GM23248 (cell line): ENCODE measurements at regions not wholly inside any gene's neighbourhood (a gene's known extent, or its start where the extent isn't known, plus 50 kb on each side); places are given as distances from the start of the nearest gene placed in this dataset.

Experiments
- DNase-seq: peaks from one replicate; pipeline ENCODE4 v3.0.0-alpha.2; 2015
- H2AFZ ChIP-seq: fragments of 200-600 bp; sonication (generic); 2 replicates; pipeline ENCODE4 v1.6.1; 2016; ENCODE audit warnings: antibody characterized with exemption
- H3F3A ChIP-seq: fragments of 200-600 bp; sonication (generic); 2 replicates; pipeline ENCODE4 v1.6.1; 2016; ENCODE audit warnings: mild to moderate bottlenecking, antibody characterized with exemption, mixed run types; ENCODE audit not compliant: insufficient read depth
- H3K27ac ChIP-seq: fragments of 200-600 bp; sonication (generic); 2 replicates; pipeline ENCODE4 v1.5.1; 2016; ENCODE audit warnings: mild to moderate bottlenecking
- H3K27me3 ChIP-seq: fragments of 200-600 bp; sonication (generic); replicated peaks from 2 replicates; pipeline ENCODE4 v1.6.1; 2016; ENCODE audit warnings: mild to moderate bottlenecking; ENCODE audit not compliant: insufficient read depth
- H3K36me3 ChIP-seq: fragments of 200-600 bp; sonication (generic); 2 replicates; pipeline ENCODE4 v1.6.1; 2016; ENCODE audit warnings: low read depth, mild to moderate bottlenecking
- H3K4me1 ChIP-seq: fragments of 200-600 bp; sonication (generic); 2 replicates; pipeline ENCODE4 v1.6.1; 2016; ENCODE audit warnings: mild to moderate bottlenecking; ENCODE audit not compliant: insufficient read depth
- H3K4me2 ChIP-seq: fragments of 200-600 bp; sonication (generic); one replicate; pipeline ENCODE4 v1.6.1; 2016; ENCODE audit warnings: mild to moderate bottlenecking; ENCODE audit not compliant: unreplicated experiment
- H3K4me3 ChIP-seq: fragments of 200-600 bp; sonication (generic); 2 replicates; pipeline ENCODE4 v1.5.1; 2016; ENCODE audit warnings: mild to moderate bottlenecking
- H3K79me2 ChIP-seq: fragments of 200-600 bp; sonication (generic); 2 replicates; pipeline ENCODE4 v1.6.1; 2016; ENCODE audit warnings: mild to moderate bottlenecking; ENCODE audit not compliant: insufficient read depth
- H3K9ac ChIP-seq: fragments of 200-600 bp; sonication (generic); 2 replicates; pipeline ENCODE4 v1.6.1; 2016; ENCODE audit warnings: mild to moderate bottlenecking
- H3K9me2 ChIP-seq: fragments of 200-600 bp; sonication (generic); 2 replicates; pipeline ENCODE4 v1.6.1; 2016; ENCODE audit warnings: mixed run types, mild to moderate bottlenecking, moderate library complexity; ENCODE audit not compliant: insufficient read depth
- H3K9me3 ChIP-seq: fragments of 200-600 bp; sonication (generic); one replicate; pipeline ENCODE4 v1.6.1; 2017; ENCODE audit warnings: low read depth
- H4K20me1 ChIP-seq: fragments of 200-600 bp; sonication (generic); 2 replicates; pipeline ENCODE4 v1.6.0; 2016; ENCODE audit not compliant: insufficient read depth
- EZH2 ChIP-seq: fragments of 200-600 bp; sonication (generic); IDR thresholded peaks from 2 replicates; pipeline ENCODE4 v1.6.1; 2018; ENCODE audit warnings: antibody characterized with exemption, mild to moderate bottlenecking; ENCODE audit not compliant: insufficient read depth, poor library complexity, severe bottlenecking
- EZH2phosphoT487 ChIP-seq: fragments of 200-600 bp; sonication (generic); IDR thresholded peaks from 2 replicates; pipeline ENCODE4 v1.6.1; 2018; ENCODE audit warnings: antibody characterized with exemption, moderate library complexity, mild to moderate bottlenecking, low read depth; ENCODE audit not compliant: insufficient read depth
- WGBS, 2 experiments: methylation state at CpG; one replicate each; pipeline ENCODE4 v1.1.6; 2015 to 2017; ENCODE audit warnings: low lambda C conversion rate in 2 of 2, low coverage in 1 of 2; ENCODE audit errors: missing lambda C conversion rate in 2 of 2; 5-methylcytosine and 5-hydroxymethylcytosine counted together
- in situ Hi-C: fragments of 300-500 bp; cut with MboI; formaldehyde crosslinking; loops from 2 replicates; pipeline ENCODE4 v1.15.0; 2020

GRCh38 chr3:23656199-23656598, 149.6 kb upstream of the UBE2E1 start:
- in situ Hi-C loops = no loop called here
- no peak overlapping the region for H3K27ac ChIP-seq
- no peaks in the 10 kb centered on the region for H4K20me1 ChIP-seq
- no peaks in the 10 kb centered on the region for H3K9me3 ChIP-seq
- H3K36me3 ChIP-seq = no peaks in the 10 kb centered on the region
- no peak overlapping the region for H3K4me3 ChIP-seq
- peaks cover under 1% of the 10 kb centered on the region for H3K4me1 ChIP-seq
- peaks cover 2% of the 10 kb centered on the region for H3F3A ChIP-seq
- WGBS, 2 experiments = 87 to 90% methylated on average over 5 of the region's 5 CpGs
- H3K27me3 ChIP-seq = no peaks in the 10 kb centered on the region
- H3K9ac ChIP-seq = no peak overlapping the region
- no peak overlapping the region for H2AFZ ChIP-seq
- no peak for TF ChIP-seq EZH2
- no peak for DNase-seq
- H3K9me2 ChIP-seq = no peaks in the 10 kb centered on the region
- H3K4me2 ChIP-seq = no peak overlapping the region
- H3K79me2 ChIP-seq = no peaks in the 10 kb centered on the region

- Histone ChIP-seq H4K20me1 (no peaks in the 10 kb centered on the region), H3K9ac (no peak overlapping the region), H2AFZ (no peak overlapping the region), H3K4me2 (no peak overlapping the region), H3F3A (no peaks in the 10 kb centered on the region), H3K27me3 (no peaks in the 10 kb centered on the region), H3K36me3 (no peaks in the 10 kb centered on the region), H3K27ac (no peak overlapping the region), H3K4me1 (no peaks in the 10 kb centered on the region), H3K9me2 (no peaks in the 10 kb centered on the region), H3K4me3 (no peak overlapping the region), H3K79me2 (no peaks in the 10 kb centered on the region), H3K9me3 (no peaks in the 10 kb centered on the region)
- no peak for DNase-seq
- in situ Hi-C loops = no loop called here
- TF ChIP-seq EZH2phosphoT487 = no peak
- TF ChIP-seq EZH2 = no peak
- 85 to 86% methylated on average over 5 of the region's 5 CpGs for WGBS, 2 experiments
Measured at GRCh38 chr3:23656821-23657220, 148.9 kb upstream of the UBE2E1 start.

GRCh38 chr3:23657647-23658046, 148.1 kb upstream of the UBE2E1 start:
- Histone ChIP-seq H3K9ac (no peak overlapping the region), H3K4me3 (no peak overlapping the region), H3K9me2 (no peaks in the 10 kb centered on the region), H3K27me3 (no peaks in the 10 kb centered on the region), H3K4me2 (no peak overlapping the region), H3K9me3 (no peaks in the 10 kb centered on the region), H3K4me1 (no peaks in the 10 kb centered on the region), H3F3A (no peaks in the 10 kb centered on the region), H3K27ac (no peak overlapping the region), H3K79me2 (no peaks in the 10 kb centered on the region), H3K36me3 (no peaks in the 10 kb centered on the region), H4K20me1 (no peaks in the 10 kb centered on the region), H2AFZ (no peak overlapping the region)
- in situ Hi-C loops = no loop called here
- WGBS, 2 experiments = 100% methylated on average over 3 of the region's 3 CpGs
- no peak for DNase-seq
- TF ChIP-seq EZH2phosphoT487 = no peak
- no peak for TF ChIP-seq EZH2

- peaks cover 11% of the 10 kb centered on the region; the same call in 1 of the 2 replicates for H3F3A ChIP-seq
- no peaks in the 10 kb centered on the region for H3K27me3 ChIP-seq
- no peak for DNase-seq
- H3K9me2 ChIP-seq = no peaks in the 10 kb centered on the region
- no peaks in the 10 kb centered on the region for H3K36me3 ChIP-seq
- no peak overlapping the region for H3K9ac ChIP-seq
- WGBS, 2 experiments = 74 to 83% methylated on average over 8 of the region's 8 CpGs
- H3K4me3 ChIP-seq = no peak overlapping the region
- no peak overlapping the region for H3K4me2 ChIP-seq
- H3K79me2 ChIP-seq = no peaks in the 10 kb centered on the region
- H4K20me1 ChIP-seq = no peaks in the 10 kb centered on the region
- no peaks in the 10 kb centered on the region for H3K9me3 ChIP-seq
- no peak overlapping the region for H2AFZ ChIP-seq
- TF ChIP-seq EZH2phosphoT487 (no peak), EZH2 (no peak)
- in situ Hi-C loops = no loop called here
- H3K27ac ChIP-seq = no peak overlapping the region
- peaks cover 11% of the 10 kb centered on the region for H3K4me1 ChIP-seq
Measured at GRCh38 chr3:23659274-23659673, 146.5 kb upstream of the UBE2E1 start.

GRCh38 chr3:23659840-23660430, 145.8 kb upstream of the UBE2E1 start:
- no peaks in the 10 kb centered on the region for H3K36me3 ChIP-seq
- peaks cover 16% of the 10 kb centered on the region for H3F3A ChIP-seq
- H3K9ac ChIP-seq = no peak overlapping the region
- H3K4me3 ChIP-seq = no peak overlapping the region
- no peaks in the 10 kb centered on the region for H3K79me2 ChIP-seq
- no peak for DNase-seq
- H3K9me2 ChIP-seq = no peaks in the 10 kb centered on the region
- no peaks in the 10 kb centered on the region for H3K9me3 ChIP-seq
- in situ Hi-C loops = no loop called here
- H3K4me2 ChIP-seq = no peak overlapping the region
- H3K4me1 ChIP-seq = peaks cover 15% of the 10 kb centered on the region
- no peak overlapping the region for H3K27ac ChIP-seq
- no peaks in the 10 kb centered on the region for H4K20me1 ChIP-seq
- no peak overlapping the region for H2AFZ ChIP-seq
- no peaks in the 10 kb centered on the region for H3K27me3 ChIP-seq
- 72 to 79% methylated on average over 5 of the region's 5 CpGs for WGBS, 2 experiments
- TF ChIP-seq EZH2phosphoT487 = no peak
- no peak for TF ChIP-seq EZH2
